ENCODE measurements at regions not wholly inside any gene's neighbourhood (a gene's known extent, or its start where the extent isn't known, plus 50 kb on each side); places are given as distances from the start of the nearest gene placed in this dataset.

DNA sequence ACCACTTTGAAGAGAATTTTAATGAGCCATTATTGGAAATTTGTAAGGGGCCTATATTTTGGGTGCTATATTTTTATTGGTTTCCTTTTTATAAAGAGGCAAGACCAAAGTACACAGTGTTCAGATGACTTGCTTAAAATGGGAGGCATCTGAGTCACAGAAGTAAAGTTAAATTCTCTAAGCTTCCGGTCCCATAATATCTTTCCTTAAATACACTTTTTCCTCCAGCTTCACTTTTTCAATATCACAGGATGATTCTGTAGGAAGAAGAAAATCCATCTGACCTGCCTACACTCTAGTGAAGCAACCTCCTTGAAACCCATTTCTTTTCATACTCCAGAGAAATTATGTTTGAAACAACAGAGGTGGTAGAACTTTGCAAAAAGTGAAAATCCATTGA lies 274.0 kb downstream of the PIK3R1 start:
- no peaks in the 10 kb centered on the region for H3K36me3 ChIP-seq (replicated peaks in 1 of 2; ENCODE audit: control insufficient read depth in 1 of 2, insufficient read depth in 2 of 2, low read length in 1 of 2)
- peaks cover 13% of the 10 kb centered on the region for H3K9me3 ChIP-seq
- no peak for DNase-seq
- TF ChIP-seq, protein P1, sequence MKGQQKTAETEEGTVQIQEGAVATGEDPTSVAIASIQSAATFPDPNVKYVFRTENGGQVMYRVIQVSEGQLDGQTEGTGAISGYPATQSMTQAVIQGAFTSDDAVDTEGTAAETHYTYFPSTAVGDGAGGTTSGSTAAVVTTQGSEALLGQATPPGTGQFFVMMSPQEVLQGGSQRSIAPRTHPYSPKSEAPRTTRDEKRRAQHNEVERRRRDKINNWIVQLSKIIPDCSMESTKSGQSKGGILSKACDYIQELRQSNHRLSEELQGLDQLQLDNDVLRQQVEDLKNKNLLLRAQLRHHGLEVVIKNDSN (IDR thresholded peaks at IDR 0.05; ENCODE audit: borderline replicate concordance, low read depth) = no peak
- no peak for TF ChIP-seq CHD2 (IDR thresholded peaks at IDR 0.05; ENCODE audit: low read length, partially characterized antibody)
- H3K27me3 ChIP-seq (ENCODE audit: insufficient read depth) = no peaks in the 10 kb centered on the region
- H3K4me2 ChIP-seq = no peak overlapping the region
- ChIA-PET CTCF (interaction anchor here (0.7 kb wide), 1 partner anchor 202 kb away, joined by 3 read pairs; no protein-coding TSS in a partner anchor), POLR2A (no interaction called here)
- H4K20me1 ChIP-seq (ENCODE audit: insufficient read depth) = no peaks in the 10 kb centered on the region
- H3K4me3 ChIP-seq (ENCODE audit: low read depth in 2 of 2, low read length in 1 of 2) = no peak overlapping the region
- WGBS (ENCODE audit: low lambda C conversion rate) = 50% methylated on average over 1 of the region's 1 CpG
- H3K27ac ChIP-seq (ENCODE audit: low read depth in 2 of 2, low read length in 1 of 2) = no peak overlapping the region
- H3F3A ChIP-seq (replicated peaks; ENCODE audit: insufficient read depth) = no peaks in the 10 kb centered on the region
- H3K9ac ChIP-seq = no peak overlapping the region
- no peaks in the 10 kb centered on the region for H3K4me1 ChIP-seq (ENCODE audit: control insufficient read depth in 1 of 2, insufficient read depth in 2 of 2, low read depth in 1 of 2, low read length in 1 of 2)
- no peak overlapping the region for H2AFZ ChIP-seq (ENCODE audit: low read depth)
- no peaks in the 10 kb centered on the region for H3K79me2 ChIP-seq (ENCODE audit: insufficient read depth)
- H3K9me2 ChIP-seq = no peaks in the 10 kb centered on the region

DNA sequence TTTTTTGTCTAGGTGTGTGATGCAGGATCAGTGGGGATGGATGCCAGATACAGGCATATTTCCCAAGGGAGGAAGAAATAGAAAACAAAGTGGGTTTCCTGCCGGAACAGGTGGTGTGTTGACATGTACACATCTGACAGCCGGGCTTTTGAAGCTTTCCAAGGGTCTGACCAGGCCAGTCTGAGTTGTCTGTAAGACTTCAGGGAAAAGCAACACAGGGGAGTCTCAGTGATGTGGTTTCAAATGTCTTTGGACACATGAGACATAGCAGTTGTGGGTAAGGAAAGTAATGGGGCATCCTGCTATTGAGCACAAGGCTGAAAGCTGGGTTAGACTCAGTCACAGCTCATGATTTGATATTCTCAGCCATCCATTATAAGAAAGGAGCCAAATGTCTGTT lies 274.9 kb downstream of the PIK3R1 start:
- H3K4me1 ChIP-seq (ENCODE audit: control insufficient read depth in 1 of 2, insufficient read depth in 2 of 2, low read depth in 1 of 2, low read length in 1 of 2) = no peaks in the 10 kb centered on the region
- no peak overlapping the region for H2AFZ ChIP-seq (ENCODE audit: low read depth)
- TF ChIP-seq TEAD4 (IDR thresholded peaks at IDR 0.05; ENCODE audit: borderline replicate concordance, insufficient read depth) (no peak), TCF12 (IDR thresholded peaks at IDR 0.05) (no peak), MEF2A (IDR thresholded peaks at IDR 0.05; ENCODE audit: borderline replicate concordance, low read depth) (no peak), EZH2phosphoT487 (IDR thresholded peaks at IDR 0.05; ENCODE audit: borderline replicate concordance, low read depth) (no peak), EP300 (IDR thresholded peaks at IDR 0.05; ENCODE audit: borderline replicate concordance in 1 of 2, low read depth in 1 of 2, low read length in 1 of 2) (no peak), GABPA (IDR thresholded peaks at IDR 0.05; ENCODE audit: low read depth) (no peak), FOXJ3 (CRISPR knock-in tag; IDR thresholded peaks at IDR 0.05) (no peak), RFX5 (IDR thresholded peaks at IDR 0.05; ENCODE audit: low read length) (no peak)
- TF ChIP-seq, protein P2, sequence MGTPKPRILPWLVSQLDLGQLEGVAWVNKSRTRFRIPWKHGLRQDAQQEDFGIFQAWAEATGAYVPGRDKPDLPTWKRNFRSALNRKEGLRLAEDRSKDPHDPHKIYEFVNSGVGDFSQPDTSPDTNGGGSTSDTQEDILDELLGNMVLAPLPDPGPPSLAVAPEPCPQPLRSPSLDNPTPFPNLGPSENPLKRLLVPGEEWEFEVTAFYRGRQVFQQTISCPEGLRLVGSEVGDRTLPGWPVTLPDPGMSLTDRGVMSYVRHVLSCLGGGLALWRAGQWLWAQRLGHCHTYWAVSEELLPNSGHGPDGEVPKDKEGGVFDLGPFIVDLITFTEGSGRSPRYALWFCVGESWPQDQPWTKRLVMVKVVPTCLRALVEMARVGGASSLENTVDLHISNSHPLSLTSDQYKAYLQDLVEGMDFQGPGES (IDR thresholded peaks at IDR 0.05; ENCODE audit: low read depth, low read length) = no peak
- TF ChIP-seq, protein P3, sequence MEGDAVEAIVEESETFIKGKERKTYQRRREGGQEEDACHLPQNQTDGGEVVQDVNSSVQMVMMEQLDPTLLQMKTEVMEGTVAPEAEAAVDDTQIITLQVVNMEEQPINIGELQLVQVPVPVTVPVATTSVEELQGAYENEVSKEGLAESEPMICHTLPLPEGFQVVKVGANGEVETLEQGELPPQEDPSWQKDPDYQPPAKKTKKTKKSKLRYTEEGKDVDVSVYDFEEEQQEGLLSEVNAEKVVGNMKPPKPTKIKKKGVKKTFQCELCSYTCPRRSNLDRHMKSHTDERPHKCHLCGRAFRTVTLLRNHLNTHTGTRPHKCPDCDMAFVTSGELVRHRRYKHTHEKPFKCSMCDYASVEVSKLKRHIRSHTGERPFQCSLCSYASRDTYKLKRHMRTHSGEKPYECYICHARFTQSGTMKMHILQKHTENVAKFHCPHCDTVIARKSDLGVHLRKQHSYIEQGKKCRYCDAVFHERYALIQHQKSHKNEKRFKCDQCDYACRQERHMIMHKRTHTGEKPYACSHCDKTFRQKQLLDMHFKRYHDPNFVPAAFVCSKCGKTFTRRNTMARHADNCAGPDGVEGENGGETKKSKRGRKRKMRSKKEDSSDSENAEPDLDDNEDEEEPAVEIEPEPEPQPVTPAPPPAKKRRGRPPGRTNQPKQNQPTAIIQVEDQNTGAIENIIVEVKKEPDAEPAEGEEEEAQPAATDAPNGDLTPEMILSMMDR (IDR thresholded peaks at IDR 0.05) = no peak
- TF ChIP-seq, protein P4, sequence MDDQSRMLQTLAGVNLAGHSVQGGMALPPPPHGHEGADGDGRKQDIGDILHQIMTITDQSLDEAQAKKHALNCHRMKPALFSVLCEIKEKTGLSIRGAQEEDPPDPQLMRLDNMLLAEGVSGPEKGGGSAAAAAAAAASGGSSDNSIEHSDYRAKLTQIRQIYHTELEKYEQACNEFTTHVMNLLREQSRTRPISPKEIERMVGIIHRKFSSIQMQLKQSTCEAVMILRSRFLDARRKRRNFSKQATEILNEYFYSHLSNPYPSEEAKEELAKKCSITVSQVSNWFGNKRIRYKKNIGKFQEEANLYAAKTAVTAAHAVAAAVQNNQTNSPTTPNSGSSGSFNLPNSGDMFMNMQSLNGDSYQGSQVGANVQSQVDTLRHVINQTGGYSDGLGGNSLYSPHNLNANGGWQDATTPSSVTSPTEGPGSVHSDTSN (IDR thresholded peaks at IDR 0.05) = no peak
- TF ChIP-seq, protein P5, sequence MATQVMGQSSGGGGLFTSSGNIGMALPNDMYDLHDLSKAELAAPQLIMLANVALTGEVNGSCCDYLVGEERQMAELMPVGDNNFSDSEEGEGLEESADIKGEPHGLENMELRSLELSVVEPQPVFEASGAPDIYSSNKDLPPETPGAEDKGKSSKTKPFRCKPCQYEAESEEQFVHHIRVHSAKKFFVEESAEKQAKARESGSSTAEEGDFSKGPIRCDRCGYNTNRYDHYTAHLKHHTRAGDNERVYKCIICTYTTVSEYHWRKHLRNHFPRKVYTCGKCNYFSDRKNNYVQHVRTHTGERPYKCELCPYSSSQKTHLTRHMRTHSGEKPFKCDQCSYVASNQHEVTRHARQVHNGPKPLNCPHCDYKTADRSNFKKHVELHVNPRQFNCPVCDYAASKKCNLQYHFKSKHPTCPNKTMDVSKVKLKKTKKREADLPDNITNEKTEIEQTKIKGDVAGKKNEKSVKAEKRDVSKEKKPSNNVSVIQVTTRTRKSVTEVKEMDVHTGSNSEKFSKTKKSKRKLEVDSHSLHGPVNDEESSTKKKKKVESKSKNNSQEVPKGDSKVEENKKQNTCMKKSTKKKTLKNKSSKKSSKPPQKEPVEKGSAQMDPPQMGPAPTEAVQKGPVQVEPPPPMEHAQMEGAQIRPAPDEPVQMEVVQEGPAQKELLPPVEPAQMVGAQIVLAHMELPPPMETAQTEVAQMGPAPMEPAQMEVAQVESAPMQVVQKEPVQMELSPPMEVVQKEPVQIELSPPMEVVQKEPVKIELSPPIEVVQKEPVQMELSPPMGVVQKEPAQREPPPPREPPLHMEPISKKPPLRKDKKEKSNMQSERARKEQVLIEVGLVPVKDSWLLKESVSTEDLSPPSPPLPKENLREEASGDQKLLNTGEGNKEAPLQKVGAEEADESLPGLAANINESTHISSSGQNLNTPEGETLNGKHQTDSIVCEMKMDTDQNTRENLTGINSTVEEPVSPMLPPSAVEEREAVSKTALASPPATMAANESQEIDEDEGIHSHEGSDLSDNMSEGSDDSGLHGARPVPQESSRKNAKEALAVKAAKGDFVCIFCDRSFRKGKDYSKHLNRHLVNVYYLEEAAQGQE (IDR thresholded peaks at IDR 0.05; ENCODE audit: low read depth, low read length) = no peak
- TF ChIP-seq, protein P1 (IDR thresholded peaks at IDR 0.05; ENCODE audit: borderline replicate concordance, low read depth) = no peak
- no peaks in the 10 kb centered on the region for H3K27me3 ChIP-seq (ENCODE audit: insufficient read depth)
- ChIA-PET CTCF (no interaction called here), POLR2A (no interaction called here)
- no peak overlapping the region for H3K4me3 ChIP-seq (ENCODE audit: low read depth in 2 of 2, low read length in 1 of 2)
- no peaks in the 10 kb centered on the region for H3F3A ChIP-seq (replicated peaks; ENCODE audit: insufficient read depth)
- DNase-seq = no peak
- H3K27ac ChIP-seq (ENCODE audit: low read depth in 2 of 2, low read length in 1 of 2) = no peak overlapping the region
- H3K79me2 ChIP-seq (ENCODE audit: insufficient read depth) = no peaks in the 10 kb centered on the region
- no peak overlapping the region for H3K4me2 ChIP-seq
- H3K9ac ChIP-seq = no peak overlapping the region
- 32% methylated on average over 2 of the region's 2 CpGs for WGBS (ENCODE audit: low lambda C conversion rate)
- H4K20me1 ChIP-seq (ENCODE audit: insufficient read depth) = no peaks in the 10 kb centered on the region
- H3K36me3 ChIP-seq (replicated peaks in 1 of 2; ENCODE audit: control insufficient read depth in 1 of 2, insufficient read depth in 2 of 2, low read length in 1 of 2) = no peaks in the 10 kb centered on the region
- H3K9me2 ChIP-seq = no peaks in the 10 kb centered on the region
- H3K9me3 ChIP-seq = peaks cover 13% of the 10 kb centered on the region
